HG02798 (cell line): ENCODE measurements at regions not wholly inside any gene's neighbourhood (a gene's known extent, or its start where the extent isn't known, plus 50 kb on each side); places are given as distances from the start of the nearest gene placed in this dataset.

Experiments used
- ATAC-seq: cut with Tn5 transposase; IDR thresholded peaks from one replicate; pipeline ENCODE4 v1.9.1; 2021; ENCODE audit warnings: mild to moderate bottlenecking; ENCODE audit not compliant: unreplicated experiment, poor library complexity

- no peak for ATAC-seq
Observed at GRCh38 chr20:41956338-41957074, 338.3 kb upstream of the CHD6 start.

- no peak for ATAC-seq
Observed at GRCh38 chr20:41952166-41952565, 334.0 kb upstream of the CHD6 start.

- no peak for ATAC-seq
Observed at GRCh38 chr20:41951615-41952014, 333.4 kb upstream of the CHD6 start.

GRCh38 chr20:41939659-41940058 lies 321.5 kb upstream of the CHD6 start:
- no peak for ATAC-seq

GRCh38 chr20:41938353-41938752 lies 320.2 kb upstream of the CHD6 start:
- ATAC-seq = no peak

GRCh38 chr20:41935259-41935791 lies 317.1 kb upstream of the CHD6 start:
- ATAC-seq = no peak

GRCh38 chr20:41932431-41932830 lies 314.3 kb upstream of the CHD6 start:
- ATAC-seq = no peak

- ATAC-seq = no peak
Observed at GRCh38 chr20:41927655-41928054, 309.5 kb upstream of the CHD6 start.

- no peak for ATAC-seq
Observed at GRCh38 chr20:41927189-41927588, 309.0 kb upstream of the CHD6 start.

GRCh38 chr20:41925476-41925875 lies 307.3 kb upstream of the CHD6 start:
- no peak for ATAC-seq

- no peak for ATAC-seq
Observed at GRCh38 chr20:41923624-41924023, 305.4 kb upstream of the CHD6 start.

- ATAC-seq = no peak
Observed at GRCh38 chr20:41913146-41913545, 295.0 kb upstream of the CHD6 start.

- no peak for ATAC-seq
Observed at GRCh38 chr20:41910558-41910957, 292.4 kb upstream of the CHD6 start.

GRCh38 chr20:41905199-41905598 lies 287.0 kb upstream of the CHD6 start:
- ATAC-seq = no peak

- ATAC-seq = no peak
Observed at GRCh38 chr20:41903586-41903985, 285.4 kb upstream of the CHD6 start.

GRCh38 chr20:41902346-41902745 lies 284.2 kb upstream of the CHD6 start:
- no peak for ATAC-seq

- ATAC-seq = no peak
Observed at GRCh38 chr20:41900201-41900691, 282.1 kb upstream of the CHD6 start.

- no peak for ATAC-seq
Observed at GRCh38 chr20:41897708-41898107, 279.5 kb upstream of the CHD6 start.

GRCh38 chr20:41895241-41896032 lies 277.3 kb upstream of the CHD6 start:
- no peak for ATAC-seq

- ATAC-seq = no peak
Observed at GRCh38 chr20:41894255-41894963, 276.2 kb upstream of the CHD6 start.

- no peak for ATAC-seq
Observed at GRCh38 chr20:41892031-41892430, 273.9 kb upstream of the CHD6 start.
